ENCODE measurements at regions not wholly inside any gene's neighbourhood (a gene's known extent, or its start where the extent isn't known, plus 50 kb on each side); places are given as distances from the start of the nearest gene placed in this dataset.

DNA sequence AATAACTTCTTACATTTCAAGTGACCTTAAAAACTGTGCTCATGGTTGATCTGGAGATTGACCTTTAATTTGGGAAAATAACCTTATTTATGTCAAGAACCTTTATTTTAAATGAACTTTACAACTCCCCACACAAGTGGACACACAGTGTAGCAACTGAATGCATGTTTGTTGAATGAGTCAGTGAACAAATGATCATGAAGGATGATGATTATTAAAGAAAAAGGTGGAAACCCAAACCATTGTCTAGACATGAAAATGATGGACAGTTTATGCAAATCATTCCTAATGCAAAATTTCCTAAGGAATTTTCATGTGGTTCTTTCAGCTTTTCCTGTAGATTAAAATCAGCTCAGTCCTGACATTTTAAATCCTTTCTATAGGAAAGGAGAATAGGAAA lies 439.8 kb upstream of the RUNX1 start:
- TF ChIP-seq, protein P1, sequence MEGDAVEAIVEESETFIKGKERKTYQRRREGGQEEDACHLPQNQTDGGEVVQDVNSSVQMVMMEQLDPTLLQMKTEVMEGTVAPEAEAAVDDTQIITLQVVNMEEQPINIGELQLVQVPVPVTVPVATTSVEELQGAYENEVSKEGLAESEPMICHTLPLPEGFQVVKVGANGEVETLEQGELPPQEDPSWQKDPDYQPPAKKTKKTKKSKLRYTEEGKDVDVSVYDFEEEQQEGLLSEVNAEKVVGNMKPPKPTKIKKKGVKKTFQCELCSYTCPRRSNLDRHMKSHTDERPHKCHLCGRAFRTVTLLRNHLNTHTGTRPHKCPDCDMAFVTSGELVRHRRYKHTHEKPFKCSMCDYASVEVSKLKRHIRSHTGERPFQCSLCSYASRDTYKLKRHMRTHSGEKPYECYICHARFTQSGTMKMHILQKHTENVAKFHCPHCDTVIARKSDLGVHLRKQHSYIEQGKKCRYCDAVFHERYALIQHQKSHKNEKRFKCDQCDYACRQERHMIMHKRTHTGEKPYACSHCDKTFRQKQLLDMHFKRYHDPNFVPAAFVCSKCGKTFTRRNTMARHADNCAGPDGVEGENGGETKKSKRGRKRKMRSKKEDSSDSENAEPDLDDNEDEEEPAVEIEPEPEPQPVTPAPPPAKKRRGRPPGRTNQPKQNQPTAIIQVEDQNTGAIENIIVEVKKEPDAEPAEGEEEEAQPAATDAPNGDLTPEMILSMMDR (IDR thresholded peaks at IDR 0.05; ENCODE audit: insufficient read depth, low read length), result no peak
- TF ChIP-seq REST (IDR thresholded peaks at IDR 0.05; ENCODE audit: insufficient replicate concordance, low read depth), result no peak
- no peak for TF ChIP-seq POLR2AphosphoS5 (IDR thresholded peaks at IDR 0.05; ENCODE audit: low read depth)

Measured in HL-60 (cell line).